Stomach (tissue), 4 donors: ENCODE measurements at regions not wholly inside any gene's neighbourhood (a gene's known extent, or its start where the extent isn't known, plus 50 kb on each side); places are given as distances from the start of the nearest gene placed in this dataset.

Source experiments
- EP300 ChIP-seq: sonication (generic); formaldehyde crosslinking; IDR thresholded peaks from one replicate; pipeline ENCODE4 v1.6.1; 2017; ENCODE audit warnings: antibody characterized with exemption
- TF ChIP-seq, protein P1 (sequence below), 7 experiments: fragments of 450-650 bp in 4 of 7; fragments of 200-600 bp in 3 of 7; sonication (generic) in 3 of 7; IDR thresholded peaks; one replicate each; pipeline ENCODE4 v1.5.1; 2016 to 2019; ENCODE audit warnings: antibody characterized with exemption in 7 of 7, control low read depth in 2 of 7, mild to moderate bottlenecking in 1 of 7

DNA sequence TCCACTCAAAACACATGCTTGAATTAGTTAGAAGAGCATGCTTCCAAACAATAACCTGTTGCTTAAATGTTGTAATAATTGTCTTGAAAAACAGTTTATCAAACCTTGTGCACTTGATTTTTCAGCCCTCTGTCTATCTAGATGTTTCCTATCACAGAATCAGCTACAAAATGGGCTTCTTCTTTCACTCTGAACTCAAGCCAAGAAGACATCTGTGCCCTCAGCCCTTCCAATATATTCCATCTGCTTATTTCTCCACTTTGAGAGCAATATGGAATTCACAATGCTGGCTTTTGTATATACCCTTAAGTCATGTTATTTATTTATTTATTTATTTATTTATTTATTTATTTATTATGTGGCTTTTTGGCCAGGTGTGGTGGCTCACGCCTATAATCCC is 234.2 kb downstream of the TOX3 start:
- no peak for TF ChIP-seq EP300
- TF ChIP-seq, protein P1, sequence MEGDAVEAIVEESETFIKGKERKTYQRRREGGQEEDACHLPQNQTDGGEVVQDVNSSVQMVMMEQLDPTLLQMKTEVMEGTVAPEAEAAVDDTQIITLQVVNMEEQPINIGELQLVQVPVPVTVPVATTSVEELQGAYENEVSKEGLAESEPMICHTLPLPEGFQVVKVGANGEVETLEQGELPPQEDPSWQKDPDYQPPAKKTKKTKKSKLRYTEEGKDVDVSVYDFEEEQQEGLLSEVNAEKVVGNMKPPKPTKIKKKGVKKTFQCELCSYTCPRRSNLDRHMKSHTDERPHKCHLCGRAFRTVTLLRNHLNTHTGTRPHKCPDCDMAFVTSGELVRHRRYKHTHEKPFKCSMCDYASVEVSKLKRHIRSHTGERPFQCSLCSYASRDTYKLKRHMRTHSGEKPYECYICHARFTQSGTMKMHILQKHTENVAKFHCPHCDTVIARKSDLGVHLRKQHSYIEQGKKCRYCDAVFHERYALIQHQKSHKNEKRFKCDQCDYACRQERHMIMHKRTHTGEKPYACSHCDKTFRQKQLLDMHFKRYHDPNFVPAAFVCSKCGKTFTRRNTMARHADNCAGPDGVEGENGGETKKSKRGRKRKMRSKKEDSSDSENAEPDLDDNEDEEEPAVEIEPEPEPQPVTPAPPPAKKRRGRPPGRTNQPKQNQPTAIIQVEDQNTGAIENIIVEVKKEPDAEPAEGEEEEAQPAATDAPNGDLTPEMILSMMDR (IDR thresholded peaks at IDR 0.05): no peak
